ENCODE measurements at regions not wholly inside any gene's neighbourhood (a gene's known extent, or its start where the extent isn't known, plus 50 kb on each side); places are given as distances from the start of the nearest gene placed in this dataset.

- no peaks in the 10 kb centered on the region for H3K79me2 ChIP-seq (ENCODE audit: control insufficient read depth, insufficient read depth, low read length)
- no peak overlapping the region for H3K4me2 ChIP-seq (ENCODE audit: insufficient read depth, low read length)
- TF ChIP-seq NELFE (IDR thresholded peaks at IDR 0.05; ENCODE audit: insufficient read depth, insufficient read length) = no peak
- TF ChIP-seq MAFG (tag; conservative IDR thresholded peaks at IDR 0.05) = no peak
- no peak for TF ChIP-seq ARNT (IDR thresholded peaks at IDR 0.05)
- no peak for TF ChIP-seq DNMT1 (IDR thresholded peaks at IDR 0.05)
- TF ChIP-seq BMI1 (IDR thresholded peaks at IDR 0.05; ENCODE audit: low read length) = no peak
- TF ChIP-seq ADNP (tag; IDR thresholded peaks at IDR 0.05) = no peak
- TF ChIP-seq DMBX1 (CRISPR knock-in tag; IDR thresholded peaks at IDR 0.05; ENCODE audit: borderline replicate concordance) = no peak
- TF ChIP-seq NR2F6 (CRISPR knock-in tag; IDR thresholded peaks at IDR 0.05) = no peak
- TF ChIP-seq ZFP91 (CRISPR knock-in tag; IDR thresholded peaks at IDR 0.05) = no peak
- TF ChIP-seq SLC30A9 (CRISPR knock-in tag; IDR thresholded peaks at IDR 0.05) = no peak
- no peak for TF ChIP-seq PHTF2 (CRISPR knock-in tag; IDR thresholded peaks at IDR 0.05)
- TF ChIP-seq ATF6 (CRISPR knock-in tag; IDR thresholded peaks at IDR 0.05) = no peak
- H3K36me3 ChIP-seq (ENCODE audit: control insufficient read depth, insufficient read depth, low read length) = no peaks in the 10 kb centered on the region
- POLR2A ChIA-PET = no interaction called here
- H3K27ac ChIP-seq (ENCODE audit: extremely low read depth, low read depth, low read length) = no peak overlapping the region
- no peak overlapping the region for H3K9ac ChIP-seq (ENCODE audit: insufficient read depth in 1 of 2, low read depth in 2 of 2, low read length in 2 of 2)
- DNase-seq (ENCODE audit: extremely low read depth in 1 of 4, low spot score in 3 of 4) (no peak), ATAC-seq (no peak), FAIRE-seq (no peak)
- in situ Hi-C loops (cut with MboI) = no loop called here
- no peaks in the 10 kb centered on the region for H3K4me1 ChIP-seq (replicated peaks in 1 of 2; ENCODE audit: control insufficient read depth in 2 of 2, insufficient read depth in 2 of 2, low read length in 2 of 2)
- CTCF ChIA-PET (ENCODE audit: low intra/inter-chr PET ratio) = no interaction called here
- H3K9me3 ChIP-seq (replicated peaks; ENCODE audit: control insufficient read depth, insufficient read depth, low read depth, low read length) = no peaks in the 10 kb centered on the region
- WGBS (ENCODE audit: insufficient coverage, low coverage, missing lambda C conversion rate) = 0% methylated on average over 3 of the region's 7 CpGs
- no peak overlapping the region for H2AFZ ChIP-seq (ENCODE audit: low read depth, low read length)
- no peaks in the 10 kb centered on the region for H3K9me1 ChIP-seq (ENCODE audit: control insufficient read depth, insufficient read depth, low read length)
- no peaks in the 10 kb centered on the region for H4K20me1 ChIP-seq (replicated peaks; ENCODE audit: control insufficient read depth, insufficient read depth, low read length)
- H3K4me3 ChIP-seq = no peak overlapping the region
- no TSS peak for BruUV-seq (replicated peaks)
- intact Hi-C loops (cut with micrococcal nuclease) = no loop called here
- H3K27me3 ChIP-seq (ENCODE audit: control insufficient read depth in 2 of 2, insufficient read depth in 2 of 2, low read length in 2 of 2) = peaks cover 0 to 18% of the 10 kb centered on the region in 2 experiments; a peak in 2 of 5 replicates
These were observed 92.0 kb upstream of the GPR26 start for GRCh38 chr10:123574109-123574698.
